ENCODE measurements at regions not wholly inside any gene's neighbourhood (a gene's known extent, or its start where the extent isn't known, plus 50 kb on each side); places are given as distances from the start of the nearest gene placed in this dataset.

DNA sequence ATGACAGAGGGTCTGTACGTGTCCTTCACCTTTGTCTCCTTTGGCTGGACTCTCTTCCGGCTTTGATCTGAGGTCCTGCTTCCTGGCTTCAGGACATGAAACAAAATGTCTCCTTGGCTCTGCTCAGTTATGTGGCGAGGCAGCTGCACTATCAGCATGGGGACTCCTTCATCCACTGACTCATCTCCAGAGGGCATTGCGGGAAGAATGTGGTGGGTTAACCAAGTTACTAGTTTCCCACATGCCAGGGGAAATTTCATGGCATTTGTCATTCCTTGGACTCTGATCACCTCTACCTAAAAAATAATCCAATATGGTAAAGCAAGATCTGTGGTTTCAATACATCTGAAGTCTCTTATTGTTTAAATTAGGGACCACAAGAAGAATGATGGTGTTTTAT lies 259.7 kb downstream of the MED10 start:
- TF ChIP-seq, protein P1, sequence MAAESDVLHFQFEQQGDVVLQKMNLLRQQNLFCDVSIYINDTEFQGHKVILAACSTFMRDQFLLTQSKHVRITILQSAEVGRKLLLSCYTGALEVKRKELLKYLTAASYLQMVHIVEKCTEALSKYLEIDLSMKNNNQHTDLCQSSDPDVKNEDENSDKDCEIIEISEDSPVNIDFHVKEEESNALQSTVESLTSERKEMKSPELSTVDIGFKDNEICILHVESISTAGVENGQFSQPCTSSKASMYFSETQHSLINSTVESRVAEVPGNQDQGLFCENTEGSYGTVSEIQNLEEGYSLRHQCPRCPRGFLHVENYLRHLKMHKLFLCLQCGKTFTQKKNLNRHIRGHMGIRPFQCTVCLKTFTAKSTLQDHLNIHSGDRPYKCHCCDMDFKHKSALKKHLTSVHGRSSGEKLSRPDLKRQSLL (tag by site-specific recombination; IDR thresholded peaks at IDR 0.05), result no peak
- TF ChIP-seq, protein P2, sequence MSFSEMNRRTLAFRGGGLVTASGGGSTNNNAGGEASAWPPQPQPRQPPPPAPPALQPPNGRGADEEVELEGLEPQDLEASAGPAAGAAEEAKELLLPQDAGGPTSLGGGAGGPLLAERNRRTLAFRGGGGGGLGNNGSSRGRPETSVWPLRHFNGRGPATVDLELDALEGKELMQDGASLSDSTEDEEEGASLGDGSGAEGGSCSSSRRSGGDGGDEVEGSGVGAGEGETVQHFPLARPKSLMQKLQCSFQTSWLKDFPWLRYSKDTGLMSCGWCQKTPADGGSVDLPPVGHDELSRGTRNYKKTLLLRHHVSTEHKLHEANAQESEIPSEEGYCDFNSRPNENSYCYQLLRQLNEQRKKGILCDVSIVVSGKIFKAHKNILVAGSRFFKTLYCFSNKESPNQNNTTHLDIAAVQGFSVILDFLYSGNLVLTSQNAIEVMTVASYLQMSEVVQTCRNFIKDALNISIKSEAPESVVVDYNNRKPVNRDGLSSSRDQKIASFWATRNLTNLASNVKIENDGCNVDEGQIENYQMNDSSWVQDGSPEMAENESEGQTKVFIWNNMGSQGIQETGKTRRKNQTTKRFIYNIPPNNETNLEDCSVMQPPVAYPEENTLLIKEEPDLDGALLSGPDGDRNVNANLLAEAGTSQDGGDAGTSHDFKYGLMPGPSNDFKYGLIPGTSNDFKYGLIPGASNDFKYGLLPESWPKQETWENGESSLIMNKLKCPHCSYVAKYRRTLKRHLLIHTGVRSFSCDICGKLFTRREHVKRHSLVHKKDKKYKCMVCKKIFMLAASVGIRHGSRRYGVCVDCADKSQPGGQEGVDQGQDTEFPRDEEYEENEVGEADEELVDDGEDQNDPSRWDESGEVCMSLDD (tag by site-specific recombination; IDR thresholded peaks at IDR 0.05), result no peak
